CD4-positive, alpha-beta T cell (primary cell): ENCODE measurements at regions not wholly inside any gene's neighbourhood (a gene's known extent, or its start where the extent isn't known, plus 50 kb on each side); places are given as distances from the start of the nearest gene placed in this dataset.

ENCODE experiments used
- ATAC-seq: fragments of 200-7000 bp; cut with Tn5 transposase; one replicate; pipeline ENCODE4 v1.10.0; 2022; ENCODE audit warnings: mild to moderate bottlenecking; ENCODE audit not compliant: poor library complexity
- CTCF ChIA-PET: fragments of 350-600 bp; sonication (Branson Sonifier 250); formaldehyde crosslinking; loops from one replicate; lab custom pipeline; 2021; ENCODE audit warnings: antibody characterized with exemption, inconsistent platforms; lab: Charles Lee
- POLR2A ChIA-PET: fragments of 350-600 bp; sonication (Branson Sonifier 250); formaldehyde crosslinking; loops from one replicate; lab custom pipeline; 2021; ENCODE audit warnings: antibody characterized with exemption, inconsistent platforms; lab: Charles Lee
- DNase-seq, 14 experiments: peaks; one replicate each; pipeline ENCODE4 v3.0.0-alpha.2; 2013 to 2020; ENCODE audit warnings: mixed read lengths in 2 of 14
- H3K27ac ChIP-seq, 2 donors: one replicate each; pipeline versions ENCODE4 v1.5.1 to v1.7.0; 2013; ENCODE audit warnings: low read length in 2 of 2, low read depth in 1 of 2, mild to moderate bottlenecking in 1 of 2
- H3K27me3 ChIP-seq, 2 experiments: 1 replicate in 1 of 2; 2 replicates in 1 of 2; pipeline versions ENCODE4 v1.6.1 to v1.7.0; 2013; ENCODE audit warnings: low read length in 2 of 2, control low read depth in 1 of 2, mild to moderate bottlenecking in 1 of 2, moderate library complexity in 1 of 2; ENCODE audit not compliant: insufficient read depth in 2 of 2, control insufficient read depth in 1 of 2
- H3K36me3 ChIP-seq: one replicate; pipeline ENCODE4 v1.6.1; 2013; ENCODE audit warnings: low read length, control low read depth; ENCODE audit not compliant: insufficient read depth
- H3K4me1 ChIP-seq: one replicate; pipeline ENCODE4 v1.6.1; 2013; ENCODE audit warnings: low read length, control low read depth; ENCODE audit not compliant: insufficient read depth
- H3K4me3 ChIP-seq: one replicate; pipeline ENCODE4 v1.5.1; 2013; ENCODE audit warnings: mild to moderate bottlenecking, low read length, moderate library complexity
- H3K9me3 ChIP-seq, 2 experiments: 1 replicate in 1 of 2; 2 replicates in 1 of 2; pipeline versions ENCODE4 v1.6.1 to v1.7.0; 2013; ENCODE audit warnings: low read length in 2 of 2, mild to moderate bottlenecking in 2 of 2, control low read depth in 1 of 2, moderate library complexity in 1 of 2; ENCODE audit not compliant: control insufficient read depth in 1 of 2, insufficient read depth in 1 of 2
- H3K27ac Mint-ChIP-seq: one replicate; pipeline ENCODE4 v1.8.0; 2020; ENCODE audit warnings: mixed read lengths
- H3K27me3 Mint-ChIP-seq: one replicate; pipeline ENCODE4 v1.8.0; 2021; ENCODE audit warnings: mixed read lengths
- H3K36me3 Mint-ChIP-seq: one replicate; pipeline ENCODE4 v1.8.0; 2021; ENCODE audit warnings: low read depth, mixed read lengths
- H3K4me1 Mint-ChIP-seq: one replicate; pipeline ENCODE4 v1.8.0; 2021; ENCODE audit warnings: low read depth, mixed read lengths
- H3K4me3 Mint-ChIP-seq: one replicate; pipeline ENCODE4 v1.8.0; 2020; ENCODE audit warnings: mild to moderate bottlenecking, mixed read lengths
- H3K9me3 Mint-ChIP-seq: one replicate; pipeline ENCODE4 v1.8.0; 2020; ENCODE audit warnings: mixed read lengths
- CTCF ChIP-seq: fragments of 200-600 bp; IDR thresholded peaks from one replicate; pipeline ENCODE4 v1.8.0; 2022; ENCODE audit warnings: antibody characterized with exemption, mild to moderate bottlenecking
- intact Hi-C, 2 experiments: fragments of 100-400 bp; cut with DNase I in 1 of 2; cut with micrococcal nuclease in 1 of 2; formaldehyde crosslinking; loops; one replicate each; pipeline versions ENCODE4 v1.15.1 to v1.9.0; 2023 to 2025; cut with DNase I, micrococcal nuclease

DNA sequence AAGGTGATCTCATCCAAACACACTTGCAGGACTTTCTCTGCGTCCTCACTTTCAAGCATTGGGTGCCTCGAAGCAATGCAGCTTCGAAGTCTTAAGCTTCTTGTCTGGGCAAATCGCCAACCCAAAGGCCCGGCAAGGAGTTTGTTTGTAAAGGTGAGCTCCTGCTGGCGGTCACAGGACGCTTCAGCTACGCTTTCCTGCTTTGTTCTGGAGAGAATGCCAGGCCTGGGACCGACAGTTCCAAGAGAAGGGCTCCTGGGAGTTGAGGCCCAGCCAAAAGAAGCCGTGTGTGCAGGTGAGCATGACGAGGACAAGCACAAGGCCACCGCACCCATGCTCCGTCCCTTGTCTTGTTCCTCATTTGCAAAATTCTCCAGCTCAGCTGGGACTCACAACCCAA, 106.6 kb upstream of the DOCK1 start:
- no peaks in the 10 kb centered on the region for H3K4me1 ChIP-seq

GRCh38 chr10:126803394-126803793, 101.8 kb upstream of the DOCK1 start:
- H3K27me3 ChIP-seq, result no peaks in the 10 kb centered on the region
- intact Hi-C loops, result no loop called here
- DNase-seq (no peak), ATAC-seq (no peak)
- peaks cover 0 to 4% of the 10 kb centered on the region in 2 experiments for H3K9me3 ChIP-seq
- H3K4me3 ChIP-seq, result no peak overlapping the region
- Mint-ChIP-seq H3K27ac (no peak overlapping the region), H3K36me3 (no peaks in the 10 kb centered on the region), H3K4me3 (no peak overlapping the region), H3K27me3 (no peaks in the 10 kb centered on the region), H3K4me1 (no peaks in the 10 kb centered on the region), H3K9me3 (peaks cover 2% of the 10 kb centered on the region)
- H3K36me3 ChIP-seq, result no peaks in the 10 kb centered on the region
- H3K27ac ChIP-seq, result no peak overlapping the region
- no peaks in the 10 kb centered on the region for H3K4me1 ChIP-seq
- ChIA-PET CTCF (no interaction called here), POLR2A (no interaction called here)
- no peak for TF ChIP-seq CTCF

More for the DNA sequence above, 106.6 kb upstream of the DOCK1 start:
- H3K4me3 ChIP-seq, result no peak overlapping the region
- no peaks in the 10 kb centered on the region for H3K36me3 Mint-ChIP-seq
- peaks cover 0 to 12% of the 10 kb centered on the region in 2 experiments for H3K9me3 ChIP-seq
- no peak overlapping the region for H3K4me3 Mint-ChIP-seq
- peaks cover 3% of the 10 kb centered on the region for H3K9me3 Mint-ChIP-seq
- no peaks in the 10 kb centered on the region for H3K27me3 Mint-ChIP-seq
- intact Hi-C loops, result no loop called here
- no peaks in the 10 kb centered on the region for H3K4me1 Mint-ChIP-seq
- no peak overlapping the region for H3K27ac ChIP-seq
- TF ChIP-seq CTCF, result no peak
- ATAC-seq, result no peak
- POLR2A ChIA-PET, result no interaction called here
- CTCF ChIA-PET, result no interaction called here
- no peaks in the 10 kb centered on the region for H3K36me3 ChIP-seq
- H3K27ac Mint-ChIP-seq, result no peak overlapping the region
- DNase-seq, result no peak
- no peaks in the 10 kb centered on the region for H3K27me3 ChIP-seq

DNA sequence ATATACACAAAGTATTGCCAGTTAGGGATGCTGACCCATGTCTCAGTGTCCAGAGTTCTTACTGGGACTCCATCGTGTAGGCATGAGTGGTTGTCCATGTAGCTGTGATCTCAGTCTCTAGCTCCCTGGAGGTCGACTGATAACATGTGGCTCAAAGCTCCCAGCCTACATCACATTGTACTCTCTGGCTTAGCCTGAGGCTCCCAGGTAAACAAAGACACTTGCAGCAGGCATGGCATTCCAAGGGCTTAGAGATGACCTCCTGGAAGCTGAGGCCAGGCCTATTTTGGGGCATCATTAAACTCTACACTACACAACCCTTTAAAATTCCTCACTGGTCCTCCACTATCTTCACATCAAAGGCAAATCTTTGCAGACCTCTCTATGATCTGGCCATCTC, 100.8 kb upstream of the DOCK1 start:
- ChIA-PET POLR2A (no interaction called here), CTCF (no interaction called here)
- no peaks in the 10 kb centered on the region for H3K4me1 ChIP-seq
- no peak for TF ChIP-seq CTCF
- intact Hi-C loops, result no loop called here
- no peak overlapping the region for H3K4me3 Mint-ChIP-seq
- H3K27me3 ChIP-seq, result no peaks in the 10 kb centered on the region
- H3K27me3 Mint-ChIP-seq, result no peaks in the 10 kb centered on the region
- no peaks in the 10 kb centered on the region for H3K36me3 Mint-ChIP-seq
- peaks cover 0 to 4% of the 10 kb centered on the region in 2 experiments for H3K9me3 ChIP-seq
- no peak overlapping the region for H3K4me3 ChIP-seq
- no peaks in the 10 kb centered on the region for H3K4me1 Mint-ChIP-seq
- H3K27ac ChIP-seq, result no peak overlapping the region
- no peak overlapping the region for H3K27ac Mint-ChIP-seq
- peaks cover 2% of the 10 kb centered on the region for H3K9me3 Mint-ChIP-seq
- no peak for ATAC-seq
- DNase-seq, result no peak
- no peaks in the 10 kb centered on the region for H3K36me3 ChIP-seq
